Stimulated activated CD4-positive, alpha-beta T cell treated with anti-CD3 and anti-CD28 coated beads, Interleukin-4, amount 100 ng/mL, for 48 hours (primary cell): ENCODE measurements at regions not wholly inside any gene's neighbourhood (a gene's known extent, or its start where the extent isn't known, plus 50 kb on each side); places are given as distances from the start of the nearest gene placed in this dataset.

Experiments used
- DNase-seq, 2 donors: peaks; one replicate each; pipeline ENCODE4 v3.0.0-alpha.2; 2020; ENCODE audit warnings: low read depth in 2 of 2

DNA sequence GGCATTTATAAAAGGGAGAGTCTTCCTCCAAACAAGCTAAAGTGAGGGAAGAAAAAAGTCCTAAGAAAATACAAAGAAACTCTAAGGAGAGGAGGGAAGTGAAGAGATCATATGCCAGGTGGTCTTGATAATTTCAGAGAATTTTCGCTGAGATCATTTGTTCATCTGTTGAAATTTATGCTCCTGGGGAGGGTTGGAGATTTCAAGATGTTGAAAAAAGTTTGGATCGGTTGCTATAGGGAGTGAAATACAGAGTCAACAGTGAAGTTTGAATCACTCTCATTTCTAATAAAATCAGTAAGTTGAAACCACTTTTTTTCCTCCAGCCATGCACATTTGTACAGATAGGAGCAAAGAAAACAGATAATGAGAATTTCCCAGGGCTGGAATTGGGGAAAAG, 299.1 kb upstream of the ADAMTS5 start:
- no peak for DNase-seq

DNA sequence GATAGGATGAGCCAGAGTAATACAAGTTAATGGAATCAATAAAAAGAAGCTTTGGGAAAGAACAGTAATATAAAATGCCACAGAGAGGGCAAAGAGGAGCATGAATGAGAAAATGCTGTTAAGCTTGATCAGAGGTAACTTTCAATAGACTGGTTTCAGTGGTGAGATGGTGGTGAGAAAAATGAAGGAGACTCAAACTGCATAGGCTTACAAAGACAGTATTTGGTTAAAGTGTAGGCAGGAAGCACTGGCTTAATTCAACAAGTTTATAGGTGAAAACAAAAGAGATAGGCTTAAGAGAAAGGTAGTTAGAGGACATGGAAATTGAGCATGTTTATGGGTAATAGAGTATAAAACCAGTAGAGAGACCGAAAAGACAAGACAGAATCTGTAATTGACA, 298.6 kb upstream of the ADAMTS5 start:
- DNase-seq, result no peak

DNA sequence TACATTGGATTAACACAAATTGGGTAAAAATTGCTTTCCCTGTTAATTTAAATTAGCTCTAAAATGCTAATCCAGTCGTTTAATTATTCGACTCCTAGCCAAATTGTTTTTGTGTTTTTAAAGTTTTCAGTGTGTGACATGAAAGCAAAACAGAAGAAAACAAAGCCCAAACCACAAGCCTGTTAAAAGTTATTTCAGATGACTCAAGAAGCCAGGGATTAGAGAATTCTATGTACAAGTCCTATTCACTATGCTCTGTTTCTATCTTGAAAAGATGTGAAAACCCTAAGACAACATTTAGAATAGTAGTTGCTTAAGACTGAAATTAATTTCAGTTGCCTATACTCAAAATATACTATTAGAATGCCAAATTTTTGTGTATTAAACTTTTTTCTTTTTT, 294.8 kb upstream of the ADAMTS5 start:
- DNase-seq, result no peak

DNA sequence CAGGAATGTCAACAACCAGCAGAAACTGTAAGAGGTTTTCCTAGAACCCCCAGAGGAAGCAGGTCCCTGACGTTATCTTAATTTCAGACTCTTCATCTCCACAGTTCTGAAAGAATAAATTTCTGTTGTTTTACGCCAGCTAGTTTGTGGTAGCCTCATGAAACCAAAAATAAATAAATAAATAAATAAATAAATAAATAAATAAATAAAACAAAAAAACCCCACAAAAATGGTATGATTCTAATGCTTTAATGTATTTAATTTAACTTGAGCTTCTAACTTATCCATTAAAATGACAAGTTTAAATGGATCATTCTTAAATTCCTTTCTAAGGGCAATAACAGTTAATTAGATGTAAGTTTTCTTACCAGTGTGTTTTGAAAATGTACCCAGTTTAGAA, 293.8 kb upstream of the ADAMTS5 start:
- no peak for DNase-seq

DNA sequence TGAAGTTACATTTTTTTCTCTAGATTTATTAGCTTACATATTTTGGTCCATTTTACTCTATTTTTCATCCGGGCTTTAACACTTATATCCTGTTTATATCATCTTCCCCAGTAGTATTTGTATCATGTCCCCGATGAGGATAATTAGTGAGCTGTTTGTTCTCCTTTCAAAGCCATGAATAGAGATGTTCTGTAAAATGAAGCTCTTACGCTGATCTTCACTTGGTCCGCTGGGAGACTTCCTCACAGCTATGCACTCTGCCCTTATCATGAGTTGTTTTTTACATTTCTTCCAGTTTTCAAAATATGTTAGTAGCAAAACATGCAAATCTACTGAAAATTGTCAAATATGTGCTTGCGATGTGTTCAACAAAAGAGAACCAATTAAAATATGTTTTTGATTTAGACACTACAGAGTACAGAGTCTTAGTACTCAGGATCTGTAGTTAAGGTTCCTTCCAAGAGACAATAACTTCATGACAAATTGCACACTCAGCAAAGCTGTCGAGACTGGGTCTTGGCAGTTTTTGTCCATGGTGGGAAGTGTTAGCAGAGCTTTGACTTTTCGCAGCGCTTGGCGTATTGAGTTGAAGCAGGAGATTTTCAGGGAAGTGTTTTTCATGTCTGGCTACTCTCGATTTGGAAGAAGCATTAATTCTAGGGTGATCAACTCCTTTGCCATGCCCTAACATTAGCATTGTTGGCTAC, 292.0 kb upstream of the ADAMTS5 start:
- no peak for DNase-seq

DNA sequence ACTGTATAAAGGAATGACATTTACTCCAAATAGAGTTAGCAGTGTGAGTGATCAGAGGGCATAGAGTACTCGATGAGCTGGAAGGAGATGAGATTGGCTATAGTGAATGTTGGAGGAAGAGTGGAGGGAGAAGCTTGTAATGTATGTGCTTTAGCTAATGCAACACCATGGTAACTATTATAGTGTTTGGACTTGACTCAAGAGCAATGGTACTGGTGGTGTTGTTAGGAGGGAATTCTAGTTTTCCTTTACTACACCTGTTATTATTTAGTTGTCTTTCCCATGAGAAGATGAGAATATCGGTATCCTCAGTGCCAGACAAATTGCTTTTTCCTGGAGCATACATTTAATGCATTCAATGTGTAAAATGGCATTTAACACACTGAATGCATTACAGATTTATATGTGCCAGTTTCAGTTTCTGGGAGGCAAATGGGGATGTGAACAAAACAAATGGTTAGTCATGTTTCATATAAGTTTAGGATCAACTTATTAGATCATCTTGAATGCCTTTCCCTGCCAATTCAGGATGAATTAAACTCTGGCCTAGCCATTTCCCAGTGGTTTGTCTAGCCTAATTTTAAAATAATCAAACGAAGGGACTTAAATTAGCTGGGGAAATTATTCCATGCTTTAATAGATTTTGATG, 291.1 kb upstream of the ADAMTS5 start:
- no peak for DNase-seq

DNA sequence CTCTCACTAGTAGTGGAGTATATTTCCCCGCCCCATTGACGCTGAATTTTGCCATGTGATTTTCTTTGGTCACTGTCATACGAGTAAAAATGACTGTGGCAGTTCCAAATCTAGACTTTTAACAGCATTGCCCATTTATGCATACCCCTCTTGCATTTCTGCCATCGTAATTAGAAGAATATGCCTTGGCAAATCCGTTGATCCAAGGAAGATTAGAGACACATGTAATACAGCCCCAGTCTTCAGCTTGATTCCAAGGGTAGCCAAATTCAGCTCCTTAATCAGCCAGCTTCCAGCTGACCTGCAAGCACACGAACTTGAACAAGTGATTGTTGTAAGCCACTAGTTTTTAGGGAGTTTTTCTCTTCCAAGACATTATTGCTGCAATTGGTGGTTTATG, 290.3 kb upstream of the ADAMTS5 start:
- no peak for DNase-seq

DNA sequence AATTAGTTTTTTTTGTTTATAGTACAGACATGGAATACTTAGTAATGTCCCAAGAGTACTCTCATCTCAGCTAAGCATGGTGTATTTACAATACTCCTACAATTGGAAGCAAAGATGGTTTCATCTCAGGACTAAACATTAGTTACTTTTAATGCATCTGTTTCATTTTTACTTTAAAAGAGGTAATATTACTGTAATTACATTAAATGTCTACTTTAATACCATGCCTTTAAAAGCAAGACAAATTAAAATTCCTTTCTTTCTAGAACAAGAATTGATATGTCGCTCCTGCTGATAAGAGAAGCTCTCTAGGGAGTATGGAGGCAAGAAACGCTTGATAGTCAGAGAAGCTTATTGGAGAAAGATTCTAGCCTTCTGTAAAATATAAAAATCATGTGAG, 284.9 kb upstream of the ADAMTS5 start:
- no peak for DNase-seq

DNA sequence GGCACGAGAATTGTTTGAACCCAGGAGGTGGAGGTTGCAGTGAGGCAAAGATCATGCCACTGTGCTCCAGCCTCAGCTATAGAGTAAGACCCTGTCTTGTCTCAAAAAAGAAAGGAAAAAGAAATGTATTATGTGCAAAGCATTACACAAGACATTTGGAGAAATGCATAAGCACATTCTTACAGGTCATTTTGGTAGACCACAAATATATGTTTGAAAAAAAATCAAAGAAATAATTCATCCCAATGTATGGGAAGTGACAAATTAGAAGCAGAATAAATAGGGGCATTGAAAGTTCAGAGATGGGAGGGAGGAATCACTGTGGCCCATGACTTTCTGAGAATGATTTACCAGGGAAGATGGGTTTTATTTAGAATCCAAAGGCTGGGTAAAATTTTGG, 283.5 kb upstream of the ADAMTS5 start:
- no peak for DNase-seq

DNA sequence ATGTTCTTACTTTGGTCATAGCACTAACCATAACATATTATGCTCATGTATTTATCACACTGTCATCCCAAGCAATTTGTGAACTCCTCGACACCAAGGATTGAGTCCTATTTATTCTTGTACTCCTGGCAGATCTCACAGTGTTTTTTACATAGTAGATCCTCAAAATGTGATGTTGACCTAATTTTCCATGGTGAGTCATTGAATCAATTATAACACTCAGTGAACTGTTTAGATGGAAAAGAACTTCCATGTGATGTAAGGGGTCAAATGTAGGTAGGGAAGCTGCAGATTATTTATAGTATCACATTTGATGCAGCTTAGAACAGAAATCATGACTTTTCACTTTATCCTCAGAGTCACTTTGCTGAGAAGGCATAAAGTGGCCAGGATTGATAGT, 281.9 kb upstream of the ADAMTS5 start:
- no peak for DNase-seq

DNA sequence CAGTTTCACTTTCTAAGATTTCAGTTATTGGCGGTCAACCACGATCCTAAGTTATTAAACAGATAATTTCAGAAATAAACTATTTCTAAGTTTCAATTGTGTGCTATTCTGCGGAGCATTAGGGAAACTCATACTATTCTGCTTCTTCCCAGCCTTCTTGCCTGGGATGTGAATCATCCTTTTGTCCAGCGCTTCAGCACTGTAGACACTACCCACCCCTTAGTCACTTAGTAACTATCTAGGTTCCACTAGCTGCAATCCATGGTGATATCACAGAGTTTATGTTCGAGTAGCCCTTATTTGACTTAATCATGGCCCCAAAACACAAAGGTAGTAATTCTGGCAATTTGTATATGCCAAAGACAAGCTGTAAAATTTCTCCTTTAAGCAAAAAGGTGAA, 279.9 kb upstream of the ADAMTS5 start:
- DNase-seq, result no peak

DNA sequence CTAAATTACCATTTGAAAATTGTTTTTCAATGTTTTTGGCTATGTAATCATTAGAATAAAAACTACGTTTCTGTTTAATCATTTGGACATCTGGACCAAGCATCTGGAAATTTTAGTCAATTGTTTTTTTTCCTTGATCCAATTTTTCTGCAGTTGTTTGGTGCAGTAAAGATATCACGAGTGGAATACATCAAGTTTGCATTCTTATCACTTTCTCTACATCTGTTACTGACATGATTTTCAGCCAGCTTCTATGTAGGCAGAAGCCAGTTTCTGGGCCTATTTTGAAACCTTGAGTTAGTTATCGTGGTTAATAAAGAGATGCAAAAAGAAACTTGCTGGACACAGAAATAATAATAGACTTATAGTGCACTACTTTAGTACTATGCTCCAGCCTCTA, 277.9 kb upstream of the ADAMTS5 start:
- DNase-seq, result no peak

DNA sequence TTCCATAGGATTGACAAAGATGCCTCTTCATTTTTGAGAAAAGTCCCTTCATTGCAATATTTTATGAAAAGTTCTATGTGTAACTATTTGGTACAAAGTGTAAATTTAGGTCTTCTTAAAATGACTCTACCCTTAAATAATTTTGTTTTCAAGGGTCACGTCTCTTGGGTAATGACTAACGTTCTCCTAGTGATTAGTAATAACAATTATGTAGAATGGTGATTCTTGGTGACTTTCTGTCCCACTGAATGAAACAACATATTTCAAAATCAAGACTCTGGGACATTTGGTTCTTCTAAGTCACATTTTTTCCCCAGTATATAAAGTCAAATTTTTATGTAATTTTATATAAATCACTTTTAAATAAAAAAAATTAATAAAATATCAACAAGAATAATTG, 277.5 kb upstream of the ADAMTS5 start:
- no peak for DNase-seq

DNA sequence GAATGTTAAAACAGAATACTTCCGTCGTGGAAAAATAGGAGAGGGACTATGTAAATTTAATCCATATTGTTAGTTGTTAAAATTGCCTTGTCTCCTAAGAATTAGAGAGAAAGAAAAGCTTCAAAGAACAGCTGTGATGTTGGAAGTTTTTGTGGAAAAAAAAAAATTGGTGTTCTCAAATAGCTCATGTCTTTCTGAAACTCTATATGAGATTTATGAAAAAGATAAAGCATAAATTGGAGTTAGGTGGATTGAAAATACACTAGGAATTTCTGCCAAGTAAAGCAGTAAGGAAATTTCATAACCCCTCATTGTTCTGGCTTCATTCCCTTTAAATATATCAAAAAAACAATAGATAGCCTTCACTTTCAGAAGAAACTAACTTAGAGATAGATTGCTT, 274.0 kb upstream of the ADAMTS5 start:
- no peak for DNase-seq

DNA sequence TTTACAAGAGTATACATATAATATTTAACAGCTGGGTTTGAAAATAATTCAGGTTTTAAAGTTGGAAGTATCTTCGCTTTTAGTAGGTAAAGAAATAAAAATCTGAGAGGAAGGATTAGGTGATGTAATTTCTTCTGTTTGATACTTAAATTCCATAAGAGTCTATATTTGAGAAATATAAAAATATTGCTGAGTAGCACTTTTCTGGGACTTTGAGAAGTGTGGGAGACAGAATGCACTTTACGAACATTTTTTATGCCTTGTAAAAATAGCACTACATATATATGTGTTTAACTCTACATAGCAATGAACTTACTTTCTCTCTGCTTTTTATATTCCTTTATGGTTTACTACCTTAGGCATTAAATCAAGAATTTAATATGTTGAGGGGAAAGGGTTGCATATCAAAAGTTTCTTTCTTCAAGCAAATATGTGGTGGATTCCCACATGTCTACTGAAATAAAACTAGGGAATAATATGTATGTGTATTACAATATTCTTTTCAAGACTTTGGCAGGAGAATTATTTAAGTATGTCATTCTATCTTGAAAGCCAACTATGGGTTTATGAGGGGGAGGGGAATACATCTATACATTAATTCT, 266.7 kb upstream of the ADAMTS5 start:
- DNase-seq, result no peak

DNA sequence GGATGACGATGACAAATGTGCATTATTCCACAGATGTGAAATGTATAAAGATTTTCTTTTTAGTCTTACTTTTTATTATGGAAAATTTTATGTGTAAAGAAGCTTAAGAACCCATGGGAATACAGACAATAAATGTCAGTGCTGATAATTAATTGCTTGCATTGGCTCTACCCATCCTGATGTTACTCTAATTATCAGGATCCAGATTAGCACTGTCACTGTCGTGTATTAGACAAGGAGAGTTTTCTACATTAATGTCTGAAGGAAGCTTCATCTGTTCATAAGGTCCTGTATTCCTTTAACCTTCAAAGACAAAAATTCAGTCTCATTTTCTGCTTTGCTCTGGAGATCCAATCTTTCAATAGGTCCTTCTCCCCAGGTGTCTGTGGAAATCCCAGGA, 259.1 kb upstream of the ADAMTS5 start:
- no peak for DNase-seq

DNA sequence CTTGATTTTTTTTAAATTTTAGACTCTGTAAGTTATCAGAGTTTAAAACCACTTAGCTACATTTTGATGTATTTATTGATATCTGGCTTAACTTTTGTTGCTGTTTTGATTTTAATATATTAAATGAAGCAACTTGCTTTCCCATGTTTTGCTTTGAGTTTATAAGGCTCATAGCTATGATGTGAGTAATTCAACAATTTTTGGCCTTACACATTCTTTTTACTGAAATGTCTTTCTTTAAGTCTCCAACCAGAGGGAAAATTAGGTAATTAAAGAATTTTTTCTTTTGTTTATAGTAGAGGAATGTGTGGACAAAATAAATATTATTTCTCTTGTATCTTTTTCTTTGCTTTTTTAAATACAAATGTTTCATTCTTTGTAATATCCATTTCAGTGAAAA, 258.3 kb upstream of the ADAMTS5 start:
- DNase-seq, result no peak

DNA sequence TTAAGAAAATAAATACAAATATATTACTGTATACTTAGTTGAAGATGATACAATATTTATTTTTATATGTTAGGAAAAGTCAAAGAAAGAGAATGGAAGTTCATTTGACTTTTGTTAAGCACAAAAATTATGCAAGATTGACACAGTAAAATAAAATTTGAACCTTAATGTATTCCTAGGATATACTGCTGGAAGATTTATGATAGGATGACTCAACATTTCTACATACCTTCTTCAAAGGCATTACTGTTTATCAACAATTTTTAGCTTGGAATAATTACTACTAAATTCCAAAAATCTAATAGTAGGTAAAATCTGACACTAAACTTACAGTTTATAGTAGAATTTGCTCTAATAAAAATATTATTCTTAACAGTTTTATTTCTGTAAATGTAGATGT, 257.3 kb upstream of the ADAMTS5 start:
- DNase-seq, result no peak

DNA sequence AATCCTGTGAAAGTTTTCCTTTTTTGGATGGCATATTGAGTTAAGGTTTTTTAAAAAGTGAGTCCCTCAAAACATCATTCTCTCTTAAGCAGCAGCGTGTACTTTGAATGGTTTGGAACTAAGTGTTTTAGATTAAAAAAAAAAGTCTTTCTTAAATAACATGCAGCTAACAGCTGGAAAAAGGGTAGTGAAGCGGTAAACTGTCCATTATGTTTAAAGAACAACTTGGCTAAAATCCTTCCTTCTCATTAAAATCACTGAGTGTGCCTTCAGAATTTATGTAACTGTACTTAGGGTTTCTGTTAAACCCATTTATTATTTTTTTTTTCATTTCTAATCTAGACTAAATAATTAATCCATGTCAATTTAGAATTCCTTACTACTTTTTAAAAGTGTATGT, 254.2 kb upstream of the ADAMTS5 start:
- no peak for DNase-seq

DNA sequence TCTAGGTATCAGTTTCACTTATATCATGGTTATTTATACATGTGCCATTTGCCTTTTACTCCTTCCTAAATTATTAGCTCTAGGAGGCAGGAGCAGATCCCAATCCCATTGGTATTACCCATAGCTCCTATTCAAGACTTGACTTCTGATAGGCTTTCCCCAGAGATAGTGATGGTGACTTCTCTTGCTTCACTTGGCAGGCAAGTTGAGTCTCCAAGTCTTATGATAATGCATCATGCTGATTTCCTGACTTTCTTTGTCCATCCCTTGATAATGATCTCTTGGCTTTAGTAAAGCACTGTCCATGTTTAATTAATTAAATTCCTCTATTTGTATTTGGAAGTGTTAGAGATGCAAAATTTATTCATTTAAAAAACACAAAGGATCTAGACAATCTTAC, 253.5 kb upstream of the ADAMTS5 start:
- DNase-seq, result no peak

DNA sequence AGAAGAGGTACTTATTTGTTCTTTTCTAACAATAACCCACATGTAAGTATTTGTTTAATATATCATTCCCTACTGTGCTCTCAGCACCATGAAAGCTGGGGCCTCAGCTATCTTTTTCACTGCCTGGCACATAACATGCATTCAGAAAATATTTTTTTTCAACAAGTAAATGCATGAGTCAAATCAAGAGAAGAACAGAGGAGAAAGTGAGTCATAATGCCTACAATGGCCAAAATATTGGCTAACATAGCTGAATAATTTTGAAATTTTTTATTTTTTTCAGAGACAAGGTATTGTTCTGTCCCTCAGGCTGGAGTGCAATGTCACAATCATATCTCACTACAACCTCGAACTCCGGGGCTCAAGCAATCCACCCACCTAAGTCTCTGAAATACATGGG, 252.2 kb upstream of the ADAMTS5 start:
- DNase-seq, result no peak

DNA sequence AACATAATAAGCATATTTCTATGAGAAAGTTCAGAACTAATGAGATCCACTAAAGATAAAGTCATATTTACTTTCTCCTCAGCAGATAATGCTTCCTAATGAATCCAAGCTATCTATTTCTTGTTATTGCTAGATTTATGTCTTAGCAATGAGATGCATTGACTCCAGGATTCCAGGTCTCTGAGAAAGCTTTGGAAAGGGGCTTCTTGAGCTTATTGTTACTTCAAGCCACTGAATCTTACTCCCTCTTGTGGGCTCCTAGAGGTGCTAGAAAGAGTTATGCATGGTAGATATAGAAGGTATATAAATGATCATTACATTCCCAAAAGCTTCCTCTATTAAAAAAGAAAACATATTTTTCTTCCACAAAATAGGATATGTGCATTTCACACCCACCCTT, 246.4 kb upstream of the ADAMTS5 start:
- DNase-seq, result no peak

DNA sequence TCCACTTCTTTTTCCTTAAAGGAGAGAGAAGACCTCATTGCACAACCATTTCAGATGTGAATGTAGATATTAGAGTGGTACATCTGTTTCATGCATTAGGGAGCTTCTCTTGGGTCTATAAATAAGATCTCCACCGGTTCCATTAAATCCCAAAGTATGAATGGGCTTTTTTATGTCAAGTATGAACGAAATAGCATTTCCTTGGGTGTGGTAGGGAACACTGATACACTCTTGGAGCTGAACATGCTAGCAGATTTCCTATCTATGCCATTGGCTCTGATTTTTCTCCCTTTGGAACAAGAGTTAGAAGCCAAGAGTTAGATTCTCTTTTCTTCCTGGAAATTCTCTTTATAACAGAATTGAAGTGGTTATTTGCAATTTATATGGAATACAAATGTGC, 245.6 kb upstream of the ADAMTS5 start:
- DNase-seq, result no peak

DNA sequence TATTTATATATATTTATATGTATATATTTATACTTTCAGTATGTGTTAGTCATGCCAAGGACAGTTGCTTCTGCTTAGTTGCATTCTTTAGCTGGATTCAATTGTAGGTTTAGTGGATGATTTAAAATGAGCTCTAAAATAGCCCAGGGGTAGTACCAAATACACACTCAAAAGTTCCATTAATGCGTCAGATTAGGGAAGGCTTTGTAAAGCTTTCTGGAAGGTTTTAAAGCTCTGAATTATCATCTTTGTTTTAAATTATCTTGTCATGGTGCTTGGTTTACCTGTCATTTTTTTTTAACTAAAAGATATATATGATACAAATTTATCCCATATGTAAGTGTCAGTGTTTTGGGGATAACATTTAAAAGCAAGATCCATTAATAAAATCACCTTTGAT, 242.7 kb upstream of the ADAMTS5 start:
- no peak for DNase-seq
